Loucy (cell line): ENCODE measurements at regions not wholly inside any gene's neighbourhood (a gene's known extent, or its start where the extent isn't known, plus 50 kb on each side); places are given as distances from the start of the nearest gene placed in this dataset.

Experiments
- EZH2phosphoT487 ChIP-seq: fragments of 200-600 bp; IDR thresholded peaks from 2 replicates; pipeline ENCODE4 v1.6.1; 2018; ENCODE audit warnings: antibody characterized with exemption, mild to moderate bottlenecking, moderate library complexity, borderline replicate concordance
- TF ChIP-seq, protein P1 (sequence below): fragments of 200-600 bp; sonication (generic); conservative IDR thresholded peaks from 2 replicates; pipeline ENCODE4 v1.5.1; 2014; ENCODE audit warnings: mild to moderate bottlenecking, antibody characterized with exemption, low read length

DNA sequence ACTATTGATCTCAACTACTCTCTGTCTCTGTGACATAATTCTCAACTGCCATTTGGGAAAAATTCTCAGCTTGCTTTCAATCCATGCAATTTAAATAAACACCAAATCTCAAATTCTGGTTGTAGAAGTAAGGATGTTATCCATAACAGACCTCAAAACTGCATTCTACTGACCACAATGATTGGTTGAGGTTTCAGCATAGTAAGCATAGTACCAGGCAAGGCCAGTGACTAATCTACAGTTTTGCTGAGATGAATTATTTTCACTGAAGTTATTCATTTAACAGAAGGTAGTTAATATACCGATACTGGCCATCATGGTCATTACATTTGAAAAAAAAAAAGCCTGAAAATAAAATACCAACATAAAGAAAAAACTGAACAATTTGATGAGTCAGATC is 488.0 kb upstream of the CDH18 start:
- TF ChIP-seq, protein P1, sequence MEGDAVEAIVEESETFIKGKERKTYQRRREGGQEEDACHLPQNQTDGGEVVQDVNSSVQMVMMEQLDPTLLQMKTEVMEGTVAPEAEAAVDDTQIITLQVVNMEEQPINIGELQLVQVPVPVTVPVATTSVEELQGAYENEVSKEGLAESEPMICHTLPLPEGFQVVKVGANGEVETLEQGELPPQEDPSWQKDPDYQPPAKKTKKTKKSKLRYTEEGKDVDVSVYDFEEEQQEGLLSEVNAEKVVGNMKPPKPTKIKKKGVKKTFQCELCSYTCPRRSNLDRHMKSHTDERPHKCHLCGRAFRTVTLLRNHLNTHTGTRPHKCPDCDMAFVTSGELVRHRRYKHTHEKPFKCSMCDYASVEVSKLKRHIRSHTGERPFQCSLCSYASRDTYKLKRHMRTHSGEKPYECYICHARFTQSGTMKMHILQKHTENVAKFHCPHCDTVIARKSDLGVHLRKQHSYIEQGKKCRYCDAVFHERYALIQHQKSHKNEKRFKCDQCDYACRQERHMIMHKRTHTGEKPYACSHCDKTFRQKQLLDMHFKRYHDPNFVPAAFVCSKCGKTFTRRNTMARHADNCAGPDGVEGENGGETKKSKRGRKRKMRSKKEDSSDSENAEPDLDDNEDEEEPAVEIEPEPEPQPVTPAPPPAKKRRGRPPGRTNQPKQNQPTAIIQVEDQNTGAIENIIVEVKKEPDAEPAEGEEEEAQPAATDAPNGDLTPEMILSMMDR, result no peak
- TF ChIP-seq EZH2phosphoT487, result no peak
